H1 (cell line): ENCODE measurements at regions not wholly inside any gene's neighbourhood (a gene's known extent, or its start where the extent isn't known, plus 50 kb on each side); places are given as distances from the start of the nearest gene placed in this dataset.
A peak's percentile ranks its signal among the peaks of the same experiment; 100 is the strongest.

ENCODE experiments used
- CTCF ChIA-PET: fragments of 300-600 bp; sonication (Branson Sonifier 250); formaldehyde crosslinking; loops from one replicate; lab custom pipeline; 2021; ENCODE audit not compliant: partially characterized antibody; lab: Charles Lee
- POLR2A ChIA-PET: fragments of 300-600 bp; sonication (Branson Sonifier 250); formaldehyde crosslinking; loops from one replicate; lab custom pipeline; 2021; ENCODE audit warnings: inconsistent platforms; ENCODE audit not compliant: partially characterized antibody; lab: Charles Lee
- DNase-seq, 2 experiments: peaks; one replicate each; pipeline versions ENCODE4 v3.0.0 to v3.0.0-alpha.2; 2010 to 2022; ENCODE audit warnings: low spot score in 2 of 2, low read depth in 1 of 2, mixed read lengths in 1 of 2
- FAIRE-seq: peaks from 2 replicates; lab custom pipeline; 2011; peaks lifted over from hg19 to GRCh38; lab: Jason Lieb, UNC
- H2AFZ ChIP-seq: 2 replicates; pipeline ENCODE4 v1.8.1; 2012; ENCODE audit warnings: low read length, inconsistent platforms
- H2AK5ac ChIP-seq: 2 replicates; pipeline ENCODE4 v1.6.1; 2013; ENCODE audit warnings: low read depth, low read length
- H2BK120ac ChIP-seq: replicated peaks from 2 replicates; pipeline ENCODE3; 2013; ENCODE audit warnings: low read depth, low read length, inconsistent platforms
- H2BK12ac ChIP-seq: 2 replicates; pipeline ENCODE4 v1.6.1; 2013; ENCODE audit warnings: low read depth, low read length
- H2BK15ac ChIP-seq: 2 replicates; pipeline ENCODE4 v1.6.1; 2013; ENCODE audit warnings: low read length
- H2BK20ac ChIP-seq: 2 replicates; pipeline ENCODE4 v1.6.1; 2013; ENCODE audit warnings: low read length
- H2BK5ac ChIP-seq: 2 replicates; pipeline ENCODE4 v1.6.1; 2013; ENCODE audit warnings: low read depth, low read length
- H3K14ac ChIP-seq: 2 replicates; pipeline ENCODE4 v1.6.1; 2013; ENCODE audit warnings: inconsistent platforms; ENCODE audit not compliant: insufficient read length
- H3K18ac ChIP-seq: 2 replicates; pipeline ENCODE4 v1.6.1; 2013; ENCODE audit warnings: low read length; ENCODE audit errors: extremely low read depth
- H3K23ac ChIP-seq: 2 replicates; pipeline ENCODE4 v1.6.1; 2013; ENCODE audit warnings: inconsistent platforms; ENCODE audit not compliant: insufficient read length
- H3K23me2 ChIP-seq: 2 replicates; pipeline ENCODE4 v1.6.1; 2013; ENCODE audit warnings: low read depth, low read length
- H3K27ac ChIP-seq: 2 replicates; pipeline ENCODE4 v1.6.1; 2011; ENCODE audit warnings: low read depth, low read length, inconsistent platforms
- H3K27me3 ChIP-seq, 4 experiments: replicated peaks in 1 of 4; 1 replicate in 1 of 4; 2 replicates in 3 of 4; pipeline versions ENCODE4 v1.6.1 to v1.8.1; 2011 to 2013; ENCODE audit warnings: low read length in 3 of 4, mild to moderate bottlenecking in 3 of 4, inconsistent platforms in 2 of 4, mixed read lengths in 2 of 4, moderate library complexity in 1 of 4; ENCODE audit not compliant: control insufficient read depth in 3 of 4, insufficient read depth in 3 of 4; ENCODE audit errors: extremely low read depth in 1 of 4
- H3K36me3 ChIP-seq, 4 experiments: 2 replicates each; pipeline versions ENCODE4 v1.6.1 to v1.8.1; 2011 to 2013; ENCODE audit warnings: mild to moderate bottlenecking in 4 of 4, low read length in 3 of 4, moderate library complexity in 2 of 4, control low read depth in 1 of 4, inconsistent platforms in 1 of 4; ENCODE audit not compliant: insufficient read depth in 4 of 4, control insufficient read depth in 2 of 4
- H3K4ac ChIP-seq: replicated peaks from 2 replicates; pipeline ENCODE3; 2013; ENCODE audit warnings: low read length, low read depth, mixed read lengths, inconsistent platforms; ENCODE audit not compliant: insufficient read length
- H3K4me1 ChIP-seq, 4 experiments: replicated peaks in 1 of 4; 1 replicate in 1 of 4; 2 replicates in 3 of 4; pipeline versions ENCODE4 v1.6.1 to v1.8.1; 2011 to 2013; ENCODE audit warnings: low read length in 3 of 4, inconsistent platforms in 2 of 4, mixed read lengths in 1 of 4; ENCODE audit not compliant: insufficient read depth in 4 of 4, control insufficient read depth in 3 of 4
- H3K4me2 ChIP-seq, 2 experiments: 2 replicates each; pipeline versions ENCODE4 v1.6.1 to v1.8.1; 2011 to 2013; ENCODE audit warnings: low read depth in 2 of 2, low read length in 2 of 2, control low read depth in 1 of 2, inconsistent platforms in 1 of 2, mild to moderate bottlenecking in 1 of 2; ENCODE audit not compliant: insufficient read depth in 1 of 2
- H3K4me3 ChIP-seq, 4 experiments: fragments of 200-600, 300-600 bp in 1 of 4; sonication (generic), shearing (Covaris generic), sonication (Bioruptor Twin) in 1 of 4; 2 replicates each; pipeline versions ENCODE4 v1.5.1 to v1.8.1; 2011 to 2016; ENCODE audit warnings: low read length in 4 of 4, low read depth in 3 of 4, control low read depth in 2 of 4, inconsistent platforms in 2 of 4, mild to moderate bottlenecking in 2 of 4, mixed read lengths in 1 of 4, moderate library complexity in 1 of 4; ENCODE audit not compliant: insufficient read depth in 2 of 4; ENCODE audit errors: extremely low read depth in 1 of 4
- H3K56ac ChIP-seq: replicated peaks from 2 replicates; pipeline ENCODE3; 2013; ENCODE audit warnings: low read depth, mild to moderate bottlenecking, mixed read lengths, low read length, inconsistent platforms; ENCODE audit not compliant: insufficient read length
- H3K79me1 ChIP-seq: 2 replicates; pipeline ENCODE4 v1.6.1; 2013; ENCODE audit warnings: low read depth, low read length, control low read depth
- H3K79me2 ChIP-seq, 2 experiments: 2 replicates each; pipeline versions ENCODE4 v1.6.1 to v1.8.1; 2012 to 2013; ENCODE audit warnings: low read length in 2 of 2, mild to moderate bottlenecking in 2 of 2, inconsistent platforms in 1 of 2; ENCODE audit not compliant: insufficient read depth in 2 of 2, control insufficient read depth in 1 of 2
- H3K9ac ChIP-seq, 4 experiments: replicated peaks in 1 of 4; 1 replicate in 1 of 4; 2 replicates in 3 of 4; pipeline versions ENCODE4 v1.6.1 to v1.8.1; 2011 to 2013; ENCODE audit warnings: low read depth in 3 of 4, low read length in 3 of 4, control low read depth in 2 of 4, mild to moderate bottlenecking in 2 of 4, moderate library complexity in 2 of 4, inconsistent platforms in 1 of 4; ENCODE audit errors: extremely low read depth in 1 of 4
- H3K9me3 ChIP-seq, 2 experiments: 2 replicates each; pipeline versions ENCODE4 v1.6.1 to v1.8.1; 2012 to 2013; ENCODE audit warnings: mild to moderate bottlenecking in 2 of 2, moderate library complexity in 2 of 2, control low read depth in 1 of 2, inconsistent platforms in 1 of 2, low read depth in 1 of 2, low read length in 1 of 2, mixed read lengths in 1 of 2; ENCODE audit not compliant: insufficient read depth in 2 of 2
- H4K20me1 ChIP-seq, 2 experiments: replicated peaks in 1 of 2; 2 replicates each; pipeline versions ENCODE3 to v1.8.1; 2011 to 2013; ENCODE audit warnings: inconsistent platforms in 2 of 2, low read length in 2 of 2, mild to moderate bottlenecking in 1 of 2; ENCODE audit not compliant: insufficient read depth in 2 of 2, control insufficient read depth in 1 of 2
- H4K5ac ChIP-seq: 2 replicates; pipeline ENCODE4 v1.6.1; 2013; ENCODE audit warnings: low read length, low read depth, mixed read lengths, inconsistent platforms; ENCODE audit not compliant: insufficient read length
- H4K8ac ChIP-seq: 2 replicates; pipeline ENCODE4 v1.8.0; 2013; ENCODE audit warnings: mild to moderate bottlenecking, moderate library complexity, low read length, inconsistent platforms; ENCODE audit not compliant: insufficient read depth; ENCODE audit errors: extremely low read depth
- H4K91ac ChIP-seq: replicated peaks from 2 replicates; pipeline ENCODE3; 2013; ENCODE audit warnings: low read length, mixed read lengths, inconsistent platforms; ENCODE audit not compliant: insufficient read length
- EZH2 ChIP-seq: fragments of 200-600 bp; sonication (generic); IDR thresholded peaks from 2 replicates; pipeline ENCODE4 v1.7.1; 2012; ENCODE audit warnings: low read depth, mild to moderate bottlenecking, moderate library complexity, low read length, inconsistent platforms; ENCODE audit not compliant: severe bottlenecking
- RAD21 ChIP-seq, 2 experiments: IDR thresholded peaks in 1 of 2; conservative IDR thresholded peaks in 1 of 2; 2 replicates each; pipeline ENCODE4 v1.6.1; 2011; ENCODE audit warnings: low read depth in 2 of 2, low read length in 2 of 2, improper control_type of control experiment in 1 of 2, inconsistent platforms in 1 of 2, mild to moderate bottlenecking in 1 of 2, moderate library complexity in 1 of 2
- SRF ChIP-seq: IDR thresholded peaks from 2 replicates; pipeline ENCODE4 v1.6.1; 2011; ENCODE audit warnings: mild to moderate bottlenecking, low read depth, low read length, moderate library complexity
- WGBS, 2 experiments: shearing (Covaris generic) in 1 of 2; methylation state at CpG; one replicate each; pipeline versions ENCODE4 v1.1.6 to v1.1.7; 2013 to 2015; ENCODE audit warnings: low lambda C conversion rate in 2 of 2, mixed read lengths in 2 of 2, inconsistent platforms in 1 of 2, low coverage in 1 of 2, missing lambda C conversion rate in 1 of 2; ENCODE audit not compliant: insufficient replicate concordance in 2 of 2, insufficient coverage in 1 of 2, insufficient read length in 1 of 2; ENCODE audit errors: extremely low coverage in 1 of 2, missing lambda C conversion rate in 1 of 2; 5-methylcytosine and 5-hydroxymethylcytosine counted together
- TF ChIP-seq, protein P1 (sequence below), 3 experiments: IDR thresholded peaks; 1 replicate in 2 of 3; 2 replicates in 1 of 3; pipeline versions ENCODE4 v1.5.1 to v1.6.1; 2011; ENCODE audit warnings: low read length in 3 of 3, mild to moderate bottlenecking in 3 of 3, inconsistent platforms in 2 of 3, low read depth in 1 of 3, moderate library complexity in 1 of 3; ENCODE audit not compliant: insufficient read depth in 1 of 3; ENCODE audit errors: control extremely low read depth in 1 of 3

DNA sequence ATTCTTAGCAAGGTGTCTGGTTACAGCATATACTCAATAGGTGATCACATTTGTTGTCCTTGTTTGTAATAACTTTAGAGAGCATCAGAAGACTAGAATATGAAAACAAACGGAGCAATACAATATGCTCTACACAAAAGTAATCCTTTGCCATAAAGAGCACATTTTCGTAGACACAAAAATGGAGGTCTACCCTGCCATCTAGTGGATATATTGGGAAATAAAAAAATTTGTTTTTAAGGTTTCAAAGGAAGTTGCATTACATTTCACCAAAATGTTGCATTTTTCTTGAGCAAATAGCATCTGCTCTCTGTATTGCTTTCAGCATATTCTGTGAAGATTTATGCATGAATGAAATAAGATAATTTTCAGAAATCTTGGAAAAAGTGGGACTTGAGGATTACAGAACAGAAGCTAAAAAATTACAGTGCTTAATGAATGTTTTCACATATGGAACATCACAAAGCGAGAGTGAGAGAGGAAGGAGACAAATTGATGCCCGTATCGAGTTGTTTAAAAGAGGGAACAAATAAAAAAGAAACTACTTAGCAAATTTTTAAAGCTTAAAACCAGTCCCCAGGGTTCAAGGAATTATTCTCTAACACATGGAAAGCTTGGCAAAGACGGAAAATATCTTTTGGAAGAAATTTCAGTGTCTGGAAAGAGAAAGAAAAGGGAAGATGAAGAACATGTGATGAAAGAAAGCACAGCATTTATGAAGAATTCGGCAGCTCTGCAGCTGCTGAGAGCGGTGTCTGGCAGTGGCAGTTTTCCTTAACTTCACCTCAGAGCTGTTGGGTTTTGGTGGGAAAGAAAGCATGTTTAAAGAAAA, 390.1 kb downstream of the ANKRD50 start:
- ChIA-PET POLR2A (no interaction called here), CTCF (interaction anchor here (0.6 to 1.5 kb wide), 20 partner anchors 10 to 959 kb away, joined by 3 to 6 read pairs (median 4); no protein-coding TSS in a partner anchor)
- Histone ChIP-seq H2AFZ (no peak overlapping the region), H3K4ac (no peak overlapping the region), H3K18ac (no peak overlapping the region), H3K23ac (no peak overlapping the region), H4K20me1 (no peaks in the 10 kb centered on the region), H3K14ac (no peak overlapping the region), H2BK12ac (no peak overlapping the region), H3K79me2 (no peaks in the 10 kb centered on the region), H3K4me1 (no peaks in the 10 kb centered on the region), H2AK5ac (no peak overlapping the region), H3K56ac (no peak overlapping the region), H4K5ac (no peak overlapping the region), H4K91ac (no peak overlapping the region), H3K23me2 (no peaks in the 10 kb centered on the region), H2BK5ac (no peak overlapping the region), H3K9me3 (no peaks in the 10 kb centered on the region), H3K36me3 (no peaks in the 10 kb centered on the region), H3K27me3 (no peaks in the 10 kb centered on the region), H2BK15ac (no peak overlapping the region), H4K8ac (no peak overlapping the region), H3K79me1 (no peaks in the 10 kb centered on the region), H3K27ac (no peak overlapping the region), H3K9ac (no peak overlapping the region), H2BK20ac (no peak overlapping the region), H3K4me3 (no peak overlapping the region), H3K4me2 (no peak overlapping the region), H2BK120ac (no peak overlapping the region)
- no peak for DNase-seq
- TF ChIP-seq, protein P1, sequence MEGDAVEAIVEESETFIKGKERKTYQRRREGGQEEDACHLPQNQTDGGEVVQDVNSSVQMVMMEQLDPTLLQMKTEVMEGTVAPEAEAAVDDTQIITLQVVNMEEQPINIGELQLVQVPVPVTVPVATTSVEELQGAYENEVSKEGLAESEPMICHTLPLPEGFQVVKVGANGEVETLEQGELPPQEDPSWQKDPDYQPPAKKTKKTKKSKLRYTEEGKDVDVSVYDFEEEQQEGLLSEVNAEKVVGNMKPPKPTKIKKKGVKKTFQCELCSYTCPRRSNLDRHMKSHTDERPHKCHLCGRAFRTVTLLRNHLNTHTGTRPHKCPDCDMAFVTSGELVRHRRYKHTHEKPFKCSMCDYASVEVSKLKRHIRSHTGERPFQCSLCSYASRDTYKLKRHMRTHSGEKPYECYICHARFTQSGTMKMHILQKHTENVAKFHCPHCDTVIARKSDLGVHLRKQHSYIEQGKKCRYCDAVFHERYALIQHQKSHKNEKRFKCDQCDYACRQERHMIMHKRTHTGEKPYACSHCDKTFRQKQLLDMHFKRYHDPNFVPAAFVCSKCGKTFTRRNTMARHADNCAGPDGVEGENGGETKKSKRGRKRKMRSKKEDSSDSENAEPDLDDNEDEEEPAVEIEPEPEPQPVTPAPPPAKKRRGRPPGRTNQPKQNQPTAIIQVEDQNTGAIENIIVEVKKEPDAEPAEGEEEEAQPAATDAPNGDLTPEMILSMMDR (IDR thresholded peaks at IDR 0.05; ENCODE audit: control extremely low read depth in 1 of 3, insufficient read depth in 1 of 3, low read depth in 1 of 3, low read length in 3 of 3) = peak in 2 of 3 experiments; percentile 24 to 45; a peak in 2 of 4 replicates
- no peak for TF ChIP-seq EZH2
- TF ChIP-seq SRF = no peak
- TF ChIP-seq RAD21 (IDR thresholded peaks at IDR 0.05 in 1 of 2, conservative IDR thresholded peaks at IDR 0.05 in 1 of 2; ENCODE audit: low read depth in 2 of 2, low read length in 2 of 2) = peak; percentile 61
- 77% methylated on average over 8 of the region's 8 CpGs; no CpG with 5 or more reads in 1 of the 2 experiments for WGBS, 2 experiments
- FAIRE-seq = peak; percentile 24
